Nephron (organoid): ENCODE measurements at regions not wholly inside any gene's neighbourhood (a gene's known extent, or its start where the extent isn't known, plus 50 kb on each side); places are given as distances from the start of the nearest gene placed in this dataset.

Experiments used
- H3K27ac Mint-ChIP-seq, 3 experiments: 2 replicates each; pipeline ENCODE4 v1.8.0; 2020; ENCODE audit warnings: mixed read lengths in 3 of 3, mild to moderate bottlenecking in 2 of 3, moderate library complexity in 1 of 3
- H3K27me3 Mint-ChIP-seq: 2 replicates; pipeline ENCODE4 v1.8.0; 2021; ENCODE audit warnings: low read depth, mild to moderate bottlenecking, moderate library complexity, mixed read lengths
- H3K36me3 Mint-ChIP-seq: 2 replicates; pipeline ENCODE4 v1.8.0; 2020; ENCODE audit warnings: low read depth, mixed read lengths
- H3K4me1 Mint-ChIP-seq: 2 replicates; pipeline ENCODE4 v1.8.0; 2020; ENCODE audit warnings: mixed read lengths
- H3K4me3 Mint-ChIP-seq, 3 experiments: 2 replicates each; pipeline ENCODE4 v1.8.0; 2020; ENCODE audit warnings: mild to moderate bottlenecking in 3 of 3, mixed read lengths in 3 of 3, moderate library complexity in 2 of 3
- H3K9me3 Mint-ChIP-seq: 2 replicates; pipeline ENCODE4 v1.8.0; 2020; ENCODE audit warnings: mixed read lengths
- TF ChIP-seq, protein P1 (sequence below), 3 experiments: fragments of 200-600 bp; sonication (generic); IDR thresholded peaks; one replicate each; pipeline ENCODE4 v1.5.0; 2021; ENCODE audit warnings: antibody characterized with exemption in 3 of 3; ENCODE audit not compliant: unreplicated experiment in 3 of 3

DNA sequence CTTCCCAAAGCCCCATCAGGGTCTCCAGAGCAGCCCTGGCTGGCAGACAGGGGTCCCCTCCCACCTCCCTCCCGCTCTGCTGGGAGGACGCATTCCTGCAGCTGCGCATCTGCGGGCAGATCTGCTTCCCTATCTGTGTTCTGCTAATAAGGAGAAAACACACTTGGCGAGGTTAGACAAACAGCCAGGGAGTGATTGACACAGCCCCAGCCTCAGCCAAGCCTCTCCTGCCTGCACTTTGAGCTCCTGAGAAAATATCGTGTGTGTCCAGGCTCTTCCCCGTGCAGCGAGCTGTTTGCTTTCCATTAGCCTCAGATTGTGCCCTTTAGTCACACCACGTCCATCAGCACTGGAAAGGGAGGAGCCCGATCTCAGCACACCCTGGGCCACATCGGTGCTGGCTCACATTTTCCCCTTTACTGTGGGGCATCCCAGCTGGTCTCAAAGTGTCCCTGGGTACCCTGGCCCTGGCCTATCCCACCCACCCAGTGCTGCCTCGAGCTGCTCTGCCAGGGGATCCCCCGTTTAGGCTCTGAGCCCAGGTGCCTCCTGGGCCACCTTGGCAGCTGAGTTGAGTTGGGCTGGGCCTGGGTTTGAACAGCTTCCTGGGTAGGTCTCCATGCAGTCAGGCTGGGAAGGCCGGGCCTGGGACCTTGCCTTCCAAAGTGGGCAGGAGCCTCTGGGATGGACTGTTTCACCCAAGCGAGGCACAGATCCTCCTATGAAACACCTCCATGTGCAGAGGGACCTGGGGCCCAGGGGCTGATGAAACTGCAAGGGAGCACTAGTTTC is 61.1 kb downstream of the BARX1 start:
- no peak overlapping the region for H3K27ac Mint-ChIP-seq
- H3K27me3 Mint-ChIP-seq: peaks cover 10% of the 10 kb centered on the region
- H3K4me3 Mint-ChIP-seq: no peak overlapping the region
- H3K9me3 Mint-ChIP-seq: peaks cover 19% of the 10 kb centered on the region
- TF ChIP-seq, protein P1, sequence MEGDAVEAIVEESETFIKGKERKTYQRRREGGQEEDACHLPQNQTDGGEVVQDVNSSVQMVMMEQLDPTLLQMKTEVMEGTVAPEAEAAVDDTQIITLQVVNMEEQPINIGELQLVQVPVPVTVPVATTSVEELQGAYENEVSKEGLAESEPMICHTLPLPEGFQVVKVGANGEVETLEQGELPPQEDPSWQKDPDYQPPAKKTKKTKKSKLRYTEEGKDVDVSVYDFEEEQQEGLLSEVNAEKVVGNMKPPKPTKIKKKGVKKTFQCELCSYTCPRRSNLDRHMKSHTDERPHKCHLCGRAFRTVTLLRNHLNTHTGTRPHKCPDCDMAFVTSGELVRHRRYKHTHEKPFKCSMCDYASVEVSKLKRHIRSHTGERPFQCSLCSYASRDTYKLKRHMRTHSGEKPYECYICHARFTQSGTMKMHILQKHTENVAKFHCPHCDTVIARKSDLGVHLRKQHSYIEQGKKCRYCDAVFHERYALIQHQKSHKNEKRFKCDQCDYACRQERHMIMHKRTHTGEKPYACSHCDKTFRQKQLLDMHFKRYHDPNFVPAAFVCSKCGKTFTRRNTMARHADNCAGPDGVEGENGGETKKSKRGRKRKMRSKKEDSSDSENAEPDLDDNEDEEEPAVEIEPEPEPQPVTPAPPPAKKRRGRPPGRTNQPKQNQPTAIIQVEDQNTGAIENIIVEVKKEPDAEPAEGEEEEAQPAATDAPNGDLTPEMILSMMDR (IDR thresholded peaks at IDR 0.05; ENCODE audit: unreplicated experiment in 3 of 3): no peak
- no peaks in the 10 kb centered on the region for H3K4me1 Mint-ChIP-seq
- no peaks in the 10 kb centered on the region for H3K36me3 Mint-ChIP-seq

DNA sequence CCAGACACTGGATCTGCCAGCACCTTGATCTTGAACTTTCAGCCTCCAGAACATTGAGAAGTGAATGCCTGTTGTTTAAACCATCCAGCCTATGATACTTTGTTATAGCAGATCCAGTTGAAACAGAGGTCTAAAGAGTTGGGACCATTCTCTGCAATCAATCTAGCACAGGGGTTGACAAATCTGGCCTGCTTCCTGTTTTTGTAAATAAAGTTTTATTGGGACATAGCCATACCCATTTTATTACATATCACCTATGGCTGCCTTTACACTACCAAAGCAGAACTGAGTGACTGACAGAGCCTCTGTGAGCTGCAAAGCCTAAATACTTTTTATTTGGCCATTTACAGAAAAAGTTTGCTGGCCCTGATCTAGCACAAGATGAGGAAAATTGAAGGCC is 62.0 kb downstream of the BARX1 start:
- TF ChIP-seq, protein P1 (IDR thresholded peaks at IDR 0.05; ENCODE audit: unreplicated experiment in 3 of 3): no peak
- no peaks in the 10 kb centered on the region for H3K4me1 Mint-ChIP-seq
- H3K27me3 Mint-ChIP-seq: peaks cover 10% of the 10 kb centered on the region
- H3K36me3 Mint-ChIP-seq: no peaks in the 10 kb centered on the region
- no peak overlapping the region for H3K27ac Mint-ChIP-seq
- H3K9me3 Mint-ChIP-seq: peaks cover 24% of the 10 kb centered on the region
- no peak overlapping the region for H3K4me3 Mint-ChIP-seq

DNA sequence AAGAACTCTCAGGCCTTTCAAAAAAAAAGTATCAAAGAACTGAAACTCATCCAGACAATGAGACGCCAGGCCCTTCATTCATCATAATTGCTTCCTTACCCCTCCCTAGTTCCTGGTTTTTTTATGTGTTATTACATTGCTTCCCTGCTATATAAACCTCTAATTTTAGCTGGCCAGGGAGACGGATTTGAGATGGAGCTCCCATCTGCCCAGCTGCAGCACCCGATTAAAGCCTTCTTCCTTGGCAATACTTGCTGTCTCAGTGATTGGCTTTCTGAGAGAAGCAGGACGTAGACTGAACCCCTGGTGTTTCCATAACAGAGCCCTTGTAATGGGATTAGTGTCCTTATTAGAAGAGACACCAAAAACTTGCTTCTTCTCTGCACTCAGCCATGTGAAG is 62.4 kb downstream of the BARX1 start:
- TF ChIP-seq, protein P1 (IDR thresholded peaks at IDR 0.05; ENCODE audit: unreplicated experiment in 3 of 3): no peak
- H3K9me3 Mint-ChIP-seq: peaks cover 24% of the 10 kb centered on the region
- H3K36me3 Mint-ChIP-seq: no peaks in the 10 kb centered on the region
- peaks cover 10% of the 10 kb centered on the region for H3K27me3 Mint-ChIP-seq
- H3K4me3 Mint-ChIP-seq: no peak overlapping the region
- no peaks in the 10 kb centered on the region for H3K4me1 Mint-ChIP-seq
- H3K27ac Mint-ChIP-seq: no peak overlapping the region

DNA sequence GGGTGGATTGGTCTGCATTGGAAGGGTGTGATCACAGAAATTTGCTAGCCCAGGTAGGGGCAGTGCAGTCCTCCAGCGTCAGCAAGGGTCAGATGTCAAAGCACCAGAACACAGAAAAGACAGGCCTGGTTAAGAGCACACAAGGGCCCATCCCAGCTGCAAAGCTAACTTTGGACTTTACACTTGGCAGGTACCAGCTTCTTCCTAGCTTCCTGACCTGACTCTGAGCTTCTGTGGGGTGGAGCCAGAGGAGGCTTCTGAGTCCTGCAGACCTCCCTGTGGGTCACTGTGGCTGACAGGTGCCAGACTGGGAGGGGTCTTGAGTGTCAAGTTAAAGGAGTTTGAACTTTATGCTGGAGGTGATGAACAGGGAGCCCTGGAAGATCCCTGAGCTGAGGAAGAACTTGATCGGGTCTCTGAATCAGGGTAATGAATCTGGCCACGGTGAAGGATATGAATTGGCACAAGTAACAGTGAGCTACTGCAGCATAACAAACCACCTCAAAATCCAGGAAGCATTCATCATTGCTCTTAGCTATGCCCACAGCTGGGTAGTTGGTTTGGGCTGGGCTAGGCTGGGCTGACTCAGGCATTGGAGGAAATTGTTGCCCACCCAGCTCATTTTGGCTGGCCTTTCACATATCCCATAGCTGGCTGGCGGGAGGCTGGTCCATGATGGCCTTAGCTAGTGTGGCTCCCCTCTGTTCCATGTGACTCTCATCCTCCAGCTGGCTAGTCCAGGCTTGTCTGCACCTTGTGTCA is 63.4 kb downstream of the BARX1 start:
- Mint-ChIP-seq H3K27ac (no peak overlapping the region), H3K36me3 (no peaks in the 10 kb centered on the region), H3K4me1 (no peaks in the 10 kb centered on the region), H3K27me3 (peaks cover 10% of the 10 kb centered on the region), H3K4me3 (no peak overlapping the region), H3K9me3 (peaks cover 27% of the 10 kb centered on the region)
- TF ChIP-seq, protein P1 (IDR thresholded peaks at IDR 0.05; ENCODE audit: unreplicated experiment in 3 of 3): no peak

DNA sequence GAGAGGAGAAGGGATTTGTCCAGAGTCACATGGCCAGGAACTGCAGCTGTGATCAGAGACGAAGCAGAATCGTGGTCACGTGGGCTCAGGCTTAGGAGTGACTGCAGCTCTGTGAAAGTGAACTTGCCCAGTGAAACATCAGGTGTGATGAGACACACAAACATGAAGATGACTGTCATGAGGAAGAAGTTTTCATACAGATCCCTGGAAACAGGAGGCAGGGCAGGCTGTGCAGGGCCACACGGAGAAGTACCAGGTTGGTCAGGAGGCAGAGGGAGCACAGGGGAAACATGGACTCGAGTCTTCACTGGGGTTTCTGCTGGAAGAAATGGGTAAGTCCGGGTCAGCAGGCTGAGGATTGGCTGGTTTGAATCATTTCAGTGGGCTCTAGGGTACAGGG is 64.1 kb downstream of the BARX1 start:
- Mint-ChIP-seq H3K36me3 (no peaks in the 10 kb centered on the region), H3K27ac (no peak overlapping the region), H3K27me3 (peaks cover 10% of the 10 kb centered on the region), H3K4me1 (no peaks in the 10 kb centered on the region), H3K9me3 (peaks cover 27% of the 10 kb centered on the region), H3K4me3 (no peak overlapping the region)
- TF ChIP-seq, protein P1 (IDR thresholded peaks at IDR 0.05; ENCODE audit: unreplicated experiment in 3 of 3): no peak
